ENCODE measurements at regions not wholly inside any gene's neighbourhood (a gene's known extent, or its start where the extent isn't known, plus 50 kb on each side); places are given as distances from the start of the nearest gene placed in this dataset.

GRCh38 chr4:37538931-37539330 lies 147.2 kb downstream of the RELL1 start:
- peaks cover 14% of the 10 kb centered on the region for H3K4me1 Mint-ChIP-seq

DNA sequence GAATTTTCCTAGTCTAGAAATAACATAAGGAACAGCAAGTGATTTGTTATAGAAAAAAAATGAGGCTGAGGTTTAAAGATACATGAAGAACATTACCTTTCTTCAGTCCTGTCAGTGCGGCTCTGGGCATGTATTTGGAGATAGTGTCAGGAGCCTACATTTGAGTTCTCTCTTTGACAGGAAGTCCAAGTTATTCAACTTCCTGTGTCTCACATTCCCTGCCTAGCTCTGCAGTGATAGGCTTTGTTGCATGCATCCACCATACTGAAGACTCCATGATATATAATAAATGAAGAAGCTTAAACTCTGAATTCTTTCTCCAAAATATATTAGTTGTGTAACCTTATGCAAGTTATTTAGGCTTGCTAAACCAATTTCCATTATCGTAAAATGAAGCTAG lies 148.7 kb downstream of the RELL1 start:
- no peak overlapping the region for H3K4me3 ChIP-seq (ENCODE audit: low read length)
- H3K4me3 Mint-ChIP-seq, result no peak overlapping the region
- no peak overlapping the region for H3K9ac ChIP-seq (ENCODE audit: extremely low read depth, low read length, poor library complexity, severe bottlenecking)
- H3K9me3 ChIP-seq (ENCODE audit: control insufficient read depth, low read length), result no peaks in the 10 kb centered on the region
- no peaks in the 10 kb centered on the region for H3K36me3 Mint-ChIP-seq (ENCODE audit: low read depth)
- no peak for DNase-seq
- TF ChIP-seq, protein P1, sequence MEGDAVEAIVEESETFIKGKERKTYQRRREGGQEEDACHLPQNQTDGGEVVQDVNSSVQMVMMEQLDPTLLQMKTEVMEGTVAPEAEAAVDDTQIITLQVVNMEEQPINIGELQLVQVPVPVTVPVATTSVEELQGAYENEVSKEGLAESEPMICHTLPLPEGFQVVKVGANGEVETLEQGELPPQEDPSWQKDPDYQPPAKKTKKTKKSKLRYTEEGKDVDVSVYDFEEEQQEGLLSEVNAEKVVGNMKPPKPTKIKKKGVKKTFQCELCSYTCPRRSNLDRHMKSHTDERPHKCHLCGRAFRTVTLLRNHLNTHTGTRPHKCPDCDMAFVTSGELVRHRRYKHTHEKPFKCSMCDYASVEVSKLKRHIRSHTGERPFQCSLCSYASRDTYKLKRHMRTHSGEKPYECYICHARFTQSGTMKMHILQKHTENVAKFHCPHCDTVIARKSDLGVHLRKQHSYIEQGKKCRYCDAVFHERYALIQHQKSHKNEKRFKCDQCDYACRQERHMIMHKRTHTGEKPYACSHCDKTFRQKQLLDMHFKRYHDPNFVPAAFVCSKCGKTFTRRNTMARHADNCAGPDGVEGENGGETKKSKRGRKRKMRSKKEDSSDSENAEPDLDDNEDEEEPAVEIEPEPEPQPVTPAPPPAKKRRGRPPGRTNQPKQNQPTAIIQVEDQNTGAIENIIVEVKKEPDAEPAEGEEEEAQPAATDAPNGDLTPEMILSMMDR (conservative IDR thresholded peaks at IDR 0.05), result no peak
- H3K36me3 ChIP-seq (ENCODE audit: control insufficient read depth, insufficient read depth, low read length), result no peaks in the 10 kb centered on the region
- H3K27ac ChIP-seq (ENCODE audit: low read depth, low read length), result no peak overlapping the region
- no peaks in the 10 kb centered on the region for H3K9me3 Mint-ChIP-seq
- no peaks in the 10 kb centered on the region for H3K27me3 Mint-ChIP-seq (ENCODE audit: insufficient read depth)
- H3K27ac Mint-ChIP-seq, result no peak overlapping the region
- WGBS, 2 experiments (ENCODE audit: insufficient coverage in 1 of 2, insufficient read length in 1 of 2), result 90 to 100% methylated on average over 1 to 2 of the region's 2 CpGs
- peaks cover 14% of the 10 kb centered on the region for H3K4me1 Mint-ChIP-seq
- H3K4me1 ChIP-seq (ENCODE audit: control insufficient read depth, insufficient read depth, low read length), result no peaks in the 10 kb centered on the region
- H3K27me3 ChIP-seq (ENCODE audit: control insufficient read depth, insufficient read depth, low read length, poor library complexity, severe bottlenecking), result no peaks in the 10 kb centered on the region

More at GRCh38 chr4:37538931-37539330, 147.2 kb downstream of the RELL1 start:
- H3K9me3 Mint-ChIP-seq, result no peaks in the 10 kb centered on the region
- no peak overlapping the region for H3K27ac Mint-ChIP-seq
- no peaks in the 10 kb centered on the region for H3K36me3 Mint-ChIP-seq (ENCODE audit: low read depth)
- TF ChIP-seq, protein P1 (conservative IDR thresholded peaks at IDR 0.05), result no peak
- Histone ChIP-seq H3K9ac (ENCODE audit: extremely low read depth, low read length, poor library complexity, severe bottlenecking) (no peak overlapping the region), H3K4me3 (ENCODE audit: low read length) (no peak overlapping the region), H3K36me3 (ENCODE audit: control insufficient read depth, insufficient read depth, low read length) (no peaks in the 10 kb centered on the region), H3K27me3 (ENCODE audit: control insufficient read depth, insufficient read depth, low read length, poor library complexity, severe bottlenecking) (no peaks in the 10 kb centered on the region), H3K27ac (ENCODE audit: low read depth, low read length) (no peak overlapping the region), H3K4me1 (ENCODE audit: control insufficient read depth, insufficient read depth, low read length) (no peaks in the 10 kb centered on the region), H3K9me3 (ENCODE audit: control insufficient read depth, low read length) (no peaks in the 10 kb centered on the region)
- no peak overlapping the region for H3K4me3 Mint-ChIP-seq
- peak; percentile 60 for DNase-seq
- 84 to 100% methylated on average over 4 to 7 of the region's 7 CpGs for WGBS, 2 experiments (ENCODE audit: insufficient coverage in 1 of 2, insufficient read length in 1 of 2)
- H3K27me3 Mint-ChIP-seq (ENCODE audit: insufficient read depth), result no peaks in the 10 kb centered on the region

DNA sequence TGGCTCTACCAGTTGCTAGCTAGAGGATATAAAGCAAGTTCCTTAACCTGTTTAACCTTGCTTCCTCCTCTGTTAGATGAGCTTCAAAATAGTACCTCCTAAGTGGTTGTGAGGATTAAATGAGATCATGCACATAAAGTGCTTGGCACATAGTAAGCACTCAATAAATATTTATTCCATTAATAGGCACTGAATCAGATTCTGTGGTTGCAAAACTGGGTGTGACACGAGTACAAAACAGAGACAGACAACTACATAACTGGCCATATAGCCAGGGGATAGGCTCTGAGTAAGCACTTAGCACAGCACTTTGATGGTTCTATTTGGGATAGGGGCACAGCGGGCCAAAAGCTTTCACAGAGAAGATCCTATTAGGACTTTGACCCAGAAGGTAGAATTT lies 150.3 kb downstream of the RELL1 start:
- H3K9me3 ChIP-seq (ENCODE audit: control insufficient read depth, low read length), result no peaks in the 10 kb centered on the region
- H3K27me3 Mint-ChIP-seq (ENCODE audit: insufficient read depth), result no peaks in the 10 kb centered on the region
- H3K4me3 Mint-ChIP-seq, result no peak overlapping the region
- H3K27ac ChIP-seq (ENCODE audit: low read depth, low read length), result no peak overlapping the region
- H3K9me3 Mint-ChIP-seq, result no peaks in the 10 kb centered on the region
- 83 to 100% methylated on average over 1 to 2 of the region's 2 CpGs for WGBS, 2 experiments (ENCODE audit: insufficient coverage in 1 of 2, insufficient read length in 1 of 2)
- no peaks in the 10 kb centered on the region for H3K4me1 ChIP-seq (ENCODE audit: control insufficient read depth, insufficient read depth, low read length)
- H3K27me3 ChIP-seq (ENCODE audit: control insufficient read depth, insufficient read depth, low read length, poor library complexity, severe bottlenecking), result no peaks in the 10 kb centered on the region
- H3K4me3 ChIP-seq (ENCODE audit: low read length), result no peak overlapping the region
- H3K4me1 Mint-ChIP-seq, result peaks cover 11% of the 10 kb centered on the region
- TF ChIP-seq, protein P1 (conservative IDR thresholded peaks at IDR 0.05), result no peak
- H3K36me3 ChIP-seq (ENCODE audit: control insufficient read depth, insufficient read depth, low read length), result no peaks in the 10 kb centered on the region
- DNase-seq, result no peak
- no peak overlapping the region for H3K9ac ChIP-seq (ENCODE audit: extremely low read depth, low read length, poor library complexity, severe bottlenecking)
- H3K27ac Mint-ChIP-seq, result no peak overlapping the region
- no peaks in the 10 kb centered on the region for H3K36me3 Mint-ChIP-seq (ENCODE audit: low read depth)

Measured in endodermal cell (in vitro differentiated cells).